HuH-7 (cell line): ENCODE measurements at regions not wholly inside any gene's neighbourhood (a gene's known extent, or its start where the extent isn't known, plus 50 kb on each side); places are given as distances from the start of the nearest gene placed in this dataset.

Source experiments
- DNase-seq: peaks from one replicate; pipeline ENCODE4 v3.0.0; 2011; ENCODE audit warnings: low spot score

- DNase-seq, result no peak
Measured at GRCh38 chr7:46989247-46989646, 592.7 kb downstream of the TNS3 start.

DNA sequence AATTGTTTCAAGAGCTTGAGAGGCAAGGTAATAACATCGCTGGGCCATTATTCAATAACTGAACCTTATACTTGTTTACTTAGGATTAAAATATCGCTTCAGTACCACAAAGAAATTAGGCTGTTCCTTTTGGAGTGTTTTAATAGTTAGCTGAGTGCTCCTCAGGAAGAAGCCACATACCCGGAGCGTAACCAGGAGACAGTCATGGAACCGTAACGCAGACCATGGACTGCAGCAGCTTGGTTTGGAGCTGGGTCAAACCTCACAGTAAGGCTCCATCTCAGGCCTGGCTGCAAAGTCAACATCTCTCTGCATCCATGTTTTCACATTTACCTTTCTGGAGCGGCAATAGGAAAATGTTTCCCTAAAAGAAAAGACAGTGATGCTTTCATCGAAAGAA, 599.0 kb downstream of the TNS3 start:
- no peak for DNase-seq

GRCh38 chr7:46979439-46979838, 602.5 kb downstream of the TNS3 start:
- no peak for DNase-seq

DNA sequence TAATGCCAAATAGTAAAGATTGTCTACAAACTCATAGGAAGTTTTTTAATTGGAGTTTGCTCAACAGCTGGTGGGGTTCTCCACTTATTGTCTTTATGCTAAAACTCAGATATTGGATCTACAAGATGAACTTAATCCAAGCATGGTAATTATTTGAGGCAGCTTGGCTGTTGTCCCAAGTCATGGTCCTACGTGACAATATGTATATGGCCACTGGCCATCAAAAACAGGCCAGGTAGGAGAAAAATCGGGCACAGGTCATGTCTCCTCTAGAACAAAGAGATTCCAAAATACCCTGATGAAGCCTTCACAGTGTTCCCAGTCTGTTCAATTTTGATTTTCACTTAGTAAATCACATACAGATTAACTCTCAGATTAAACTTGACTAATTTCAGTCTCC, 606.4 kb downstream of the TNS3 start:
- no peak for DNase-seq

DNA sequence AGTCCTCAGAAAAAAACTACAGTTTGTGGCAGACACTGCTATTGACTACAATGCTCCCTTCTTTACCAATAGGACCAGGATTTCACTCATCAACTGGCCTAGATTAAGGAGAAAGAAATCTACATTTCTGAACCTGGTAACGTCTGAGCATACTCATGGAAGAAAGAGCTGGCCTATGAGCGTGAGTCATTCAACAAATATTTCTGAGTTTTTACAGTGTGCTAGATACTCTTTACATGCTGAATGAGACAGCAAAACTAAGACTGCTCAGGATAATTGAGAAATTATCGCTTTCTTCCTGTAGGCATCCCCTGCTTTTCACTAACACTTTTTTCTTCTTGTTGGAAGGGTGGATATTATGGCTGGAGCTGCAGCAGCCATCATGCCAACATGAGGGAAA, 609.7 kb downstream of the TNS3 start:
- no peak for DNase-seq

DNA sequence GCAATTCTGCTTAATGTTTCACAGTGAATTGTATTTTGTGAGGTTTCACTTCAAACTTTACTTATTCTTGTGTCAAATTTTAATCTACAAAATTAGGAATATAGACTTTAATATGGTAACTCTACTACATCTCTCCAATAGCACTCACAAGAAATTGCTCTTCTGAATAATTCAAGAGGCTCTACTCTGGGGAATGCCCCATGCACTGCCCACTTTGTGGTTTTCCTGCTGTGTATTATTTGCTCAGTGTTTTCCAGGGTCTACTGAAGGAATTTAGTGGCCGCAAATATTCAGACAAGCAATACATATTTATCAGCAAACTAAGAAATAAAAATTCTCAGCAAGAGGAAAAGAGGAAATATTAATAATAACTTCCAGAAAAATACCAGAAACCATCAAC, 611.4 kb downstream of the TNS3 start:
- no peak for DNase-seq

DNA sequence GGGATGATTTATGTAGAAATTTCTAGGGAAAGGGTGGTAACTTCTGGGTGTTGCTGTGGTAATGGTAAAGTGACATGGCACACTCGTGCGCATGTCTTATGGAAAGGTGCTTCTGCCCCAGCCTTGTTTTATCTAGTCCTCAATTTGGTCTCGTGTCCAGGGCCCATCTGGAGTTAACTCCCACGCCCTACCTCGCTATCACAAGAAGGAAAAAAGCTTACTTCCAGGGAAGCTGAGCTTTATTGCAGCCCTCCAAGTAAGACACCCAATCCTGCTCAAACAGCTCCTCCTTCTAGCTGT, 611.8 kb downstream of the TNS3 start:
- no peak for DNase-seq

DNA sequence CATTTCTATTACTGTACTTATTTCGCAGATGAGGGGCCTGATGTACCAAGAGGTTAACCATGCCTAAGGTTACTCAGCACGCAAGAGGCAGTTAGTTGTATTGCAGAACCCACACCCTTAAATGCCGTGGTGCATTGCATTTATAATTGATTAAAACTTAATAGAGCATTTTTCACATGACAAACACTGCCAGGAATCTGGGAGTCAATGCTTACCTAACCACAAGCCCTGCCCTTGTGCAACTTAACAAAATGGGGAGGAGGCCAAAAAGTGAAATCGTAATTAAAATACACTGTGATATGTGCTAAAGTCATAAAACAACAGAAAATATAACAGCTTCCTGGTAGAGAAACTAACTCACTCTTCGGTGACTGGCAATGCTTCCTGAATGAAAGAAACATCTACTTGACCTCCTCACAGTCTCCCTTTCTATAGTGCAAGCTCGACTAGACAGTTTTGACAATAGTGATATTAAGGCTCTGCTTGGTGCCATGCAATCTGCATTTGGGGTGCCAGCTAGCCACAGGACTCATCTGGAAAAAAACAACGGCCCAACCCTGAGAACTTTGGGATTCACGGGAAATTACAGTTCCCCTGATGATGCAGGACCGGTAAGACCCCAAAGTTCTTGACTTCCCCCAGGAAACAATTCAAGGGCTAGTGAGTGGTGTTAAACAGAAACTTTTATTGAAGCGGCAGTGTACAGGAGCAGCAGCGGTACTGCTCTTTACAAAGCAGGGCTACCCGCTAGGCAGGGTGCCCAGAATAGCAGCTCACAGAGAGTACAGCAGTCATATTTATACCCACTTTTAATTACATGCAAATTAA, 612.4 kb downstream of the TNS3 start:
- DNase-seq, result no peak

GRCh38 chr7:46968003-46968402, 613.9 kb downstream of the TNS3 start:
- DNase-seq, result no peak

- no peak for DNase-seq
Measured at GRCh38 chr7:46963719-46964118, 618.2 kb downstream of the TNS3 start.

- DNase-seq, result no peak
Measured at GRCh38 chr7:46960970-46961369, 620.9 kb downstream of the TNS3 start.

DNA sequence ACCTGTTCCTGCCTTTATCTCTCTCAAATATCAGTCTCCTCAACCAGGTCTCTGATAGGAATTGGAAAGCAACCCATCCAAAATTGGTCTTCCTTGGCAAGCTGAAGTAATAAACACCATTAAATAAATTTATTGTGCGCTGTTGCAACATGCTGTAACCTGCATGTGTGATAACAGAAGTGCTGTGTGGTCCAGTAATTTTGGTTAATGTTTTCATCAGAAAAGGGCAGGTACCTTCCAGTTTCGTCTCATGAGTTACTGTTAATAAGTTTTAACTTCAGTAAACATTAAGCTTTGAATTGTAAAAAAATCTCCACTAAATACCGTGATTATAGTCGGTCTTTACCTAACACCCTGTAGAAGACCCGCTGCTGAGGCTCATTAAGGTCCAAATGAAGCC, 624.7 kb downstream of the TNS3 start:
- no peak for DNase-seq

DNA sequence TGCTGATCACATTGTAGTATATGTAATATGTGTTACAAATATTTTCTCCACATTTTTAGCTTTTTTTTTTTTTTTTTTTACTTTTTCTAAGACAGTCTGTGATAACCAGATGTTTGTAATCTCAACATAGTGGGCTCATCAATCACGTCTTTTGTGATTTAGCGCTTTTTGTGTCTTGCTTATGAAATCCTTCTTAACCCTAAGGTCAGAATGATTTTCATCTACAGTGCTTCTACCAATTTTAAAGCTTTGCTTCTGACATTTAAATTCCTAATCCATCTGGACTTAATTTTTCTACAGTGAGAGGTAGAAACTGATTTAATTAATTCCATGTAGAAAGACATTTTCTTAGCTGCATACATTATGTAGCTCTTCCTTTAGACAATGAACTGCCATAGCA, 626.4 kb downstream of the TNS3 start:
- DNase-seq, result no peak

DNA sequence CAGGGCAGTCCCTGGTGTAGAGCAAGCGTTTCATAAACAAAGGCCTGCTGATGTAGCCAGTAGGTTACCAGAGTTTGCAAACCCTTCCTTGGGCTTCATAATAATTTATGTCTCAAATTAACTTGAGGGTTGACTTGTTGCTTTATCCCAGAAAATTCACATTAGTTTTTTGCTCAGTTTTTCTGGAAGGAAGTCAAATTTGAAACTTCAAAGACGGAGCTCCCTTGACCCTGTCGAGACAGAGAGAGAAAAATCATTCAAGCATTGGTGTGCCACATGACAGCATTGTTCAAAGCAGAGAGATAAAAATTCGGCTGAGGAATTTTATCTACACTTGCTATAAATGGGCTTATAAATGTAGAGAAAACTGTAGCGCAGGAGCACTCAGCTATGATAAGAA, 627.7 kb downstream of the TNS3 start:
- no peak for DNase-seq

DNA sequence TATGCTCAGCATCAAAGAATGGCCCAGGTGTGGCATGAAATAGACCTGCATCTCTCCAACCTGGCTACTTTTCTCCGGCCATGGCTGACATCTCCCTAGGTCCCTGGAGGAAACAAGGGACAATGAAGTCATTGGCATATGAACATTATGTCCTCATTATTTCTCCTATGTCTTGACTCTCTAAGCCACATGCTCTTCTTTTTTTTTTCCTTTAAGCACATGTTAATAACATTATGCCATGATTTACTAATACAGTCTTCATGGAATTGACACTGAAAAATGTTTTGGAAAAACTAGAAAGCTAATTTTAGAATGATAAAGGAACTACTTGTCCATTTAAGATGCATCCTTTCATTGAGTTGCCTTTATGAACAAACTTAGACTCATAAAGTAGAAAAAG, 628.9 kb downstream of the TNS3 start:
- DNase-seq, result no peak

DNA sequence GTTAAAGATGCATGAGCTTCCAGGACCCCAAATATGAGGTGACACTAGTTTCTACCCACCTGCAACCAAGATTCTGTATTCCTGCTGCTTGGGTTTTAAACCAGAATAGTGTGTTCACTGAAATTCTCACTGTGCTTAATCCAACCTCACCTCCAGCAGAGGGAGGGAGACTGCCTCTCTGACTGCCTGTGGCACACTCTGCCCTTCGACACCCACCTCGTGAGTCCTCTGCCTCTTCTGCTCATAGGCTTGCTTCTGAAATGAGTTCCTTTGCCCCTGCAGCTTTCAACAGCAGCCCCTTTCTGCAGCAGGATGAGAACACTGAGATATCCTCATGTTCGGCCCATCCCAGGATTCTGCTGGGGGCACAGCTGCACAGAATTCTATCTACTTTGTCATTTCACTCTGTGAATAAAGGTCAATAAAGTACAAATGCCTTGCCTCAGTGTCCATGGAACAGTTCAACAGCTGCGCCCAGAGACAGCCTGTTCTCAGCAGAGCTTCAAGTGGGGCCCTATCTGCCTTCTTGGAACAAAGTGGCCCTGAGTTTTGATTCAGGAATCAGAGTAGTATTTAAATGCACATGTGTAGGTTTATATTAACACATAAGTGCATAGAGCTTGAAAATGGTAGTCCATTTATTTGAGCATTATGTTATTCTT, 632.5 kb downstream of the TNS3 start:
- DNase-seq, result no peak

GRCh38 chr7:46948716-46949115, 633.2 kb downstream of the TNS3 start:
- no peak for DNase-seq

- DNase-seq, result no peak
Measured at GRCh38 chr7:46945328-46945727, 636.6 kb downstream of the TNS3 start.

GRCh38 chr7:46943996-46944395, 637.9 kb downstream of the TNS3 start:
- no peak for DNase-seq

DNA sequence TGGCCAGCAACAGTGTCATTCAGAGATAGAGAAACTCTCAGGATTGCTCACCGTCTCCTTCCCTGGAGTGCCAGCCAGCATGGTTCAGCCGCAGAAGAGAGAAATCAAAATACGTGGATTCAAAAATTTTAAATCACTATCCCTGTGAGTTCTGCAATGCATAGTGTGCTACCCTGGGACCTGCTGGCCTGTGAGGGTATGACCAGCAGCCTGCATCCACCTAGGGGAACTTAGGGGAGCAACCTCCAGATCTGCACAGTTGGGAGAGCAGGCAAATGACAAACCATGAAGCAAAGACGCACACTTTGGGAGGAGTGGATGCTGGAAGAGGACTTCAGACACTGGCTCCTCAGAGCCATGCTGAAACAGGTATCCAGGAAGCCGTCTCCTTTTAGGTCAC, 639.3 kb downstream of the TNS3 start:
- no peak for DNase-seq

- no peak for DNase-seq
Measured at GRCh38 chr7:46940178-46940577, 641.7 kb downstream of the TNS3 start.

DNA sequence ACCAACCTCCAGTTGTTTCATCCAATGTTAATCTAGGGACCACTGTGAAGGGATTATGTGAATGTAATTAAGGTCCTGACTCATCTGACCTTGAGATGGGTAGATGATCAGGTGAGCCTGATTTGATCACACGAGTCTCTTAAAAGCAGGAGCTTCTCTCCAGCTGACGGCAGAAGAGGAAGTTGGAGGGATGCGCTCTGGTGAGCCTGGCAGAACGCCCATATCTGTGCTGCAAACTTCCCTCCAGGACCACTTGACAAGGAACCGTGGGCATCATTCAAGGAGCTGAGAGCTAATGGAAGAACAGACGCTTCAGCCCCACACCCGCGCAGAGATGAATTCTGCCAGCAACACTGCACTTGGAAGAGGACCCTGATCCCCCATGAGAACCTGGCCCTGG, 642.4 kb downstream of the TNS3 start:
- no peak for DNase-seq

GRCh38 chr7:46939089-46939488, 642.8 kb downstream of the TNS3 start:
- DNase-seq, result no peak

GRCh38 chr7:46937826-46938225, 644.1 kb downstream of the TNS3 start:
- no peak for DNase-seq
